Ovary (tissue), 7 donors: ENCODE measurements at regions not wholly inside any gene's neighbourhood (a gene's known extent, or its start where the extent isn't known, plus 50 kb on each side); places are given as distances from the start of the nearest gene placed in this dataset.

Experiments used
- DNase-seq, 5 donors: peaks; one replicate each; pipeline ENCODE4 v3.0.0-alpha.2; 2019 to 2020
- H3K27ac ChIP-seq, 2 donors: fragments of 200-600 bp; one replicate each; pipeline versions ENCODE4 v1.5.1 to v1.8.0; 2019 to 2022
- H3K27me3 ChIP-seq: fragments of 200-600 bp; one replicate; pipeline ENCODE4 v1.8.0; 2022
- H3K36me3 ChIP-seq: fragments of 200-600 bp; sonication (generic); one replicate; pipeline ENCODE4 v1.5.1; 2019
- H3K4me1 ChIP-seq: one replicate; pipeline ENCODE4 v1.8.1; 2013; ENCODE audit warnings: mild to moderate bottlenecking, moderate library complexity; ENCODE audit not compliant: insufficient read depth
- H3K4me3 ChIP-seq: fragments of 200-600 bp; sonication (generic); one replicate; pipeline ENCODE4 v1.5.1; 2017
- H3K9me3 ChIP-seq, 2 donors: fragments of 200-600 bp in 1 of 2; sonication (generic) in 1 of 2; one replicate each; pipeline versions ENCODE4 v1.5.1 to v1.8.1; 2013 to 2019; ENCODE audit warnings: mild to moderate bottlenecking in 1 of 2, moderate library complexity in 1 of 2
- EP300 ChIP-seq: sonication (generic); formaldehyde crosslinking; IDR thresholded peaks from one replicate; pipeline ENCODE4 v1.6.1; 2017; ENCODE audit warnings: antibody characterized with exemption
- POLR2A ChIP-seq: fragments of 450-650 bp; IDR thresholded peaks from one replicate; pipeline ENCODE4 v1.6.1; 2017; ENCODE audit warnings: antibody characterized with exemption, mild to moderate bottlenecking, moderate library complexity
- WGBS, 3 donors: extraction: QIAGEN DNeasy Blood & Tissue Kit in 1 of 3; methylation state at CpG; one replicate each; pipeline versions ENCODE4 v1.1.5 to v1.1.7; 2013 to 2017; 5-methylcytosine and 5-hydroxymethylcytosine counted together
- intact Hi-C, 4 donors: fragments of 100-400 bp; cut with DNase I; formaldehyde crosslinking; loops; one replicate each; pipeline versions ENCODE4 v1.11.0 to v1.15.1; 2022 to 2023
- TF ChIP-seq, protein P1 (sequence below), 3 donors: fragments of 450-650 bp in 2 of 3; fragments of 200-600 bp in 1 of 3; IDR thresholded peaks; one replicate each; pipeline versions ENCODE4 v1.5.1 to v1.8.0; 2016 to 2022; ENCODE audit warnings: antibody characterized with exemption in 3 of 3, mild to moderate bottlenecking in 1 of 3
- donor health status: DM: no; HTN: no; CAD: no; lungs with moderate emphysema.
- donor health status: DM: no; HTN: no; CAD: no.
- donor health status: Bipolar disorder and iron deficiency.
- donor health status: DM: no; HTN: no; CAD: no.
- donor health status: DM: yes; HTN: yes; CAD: no.

DNA sequence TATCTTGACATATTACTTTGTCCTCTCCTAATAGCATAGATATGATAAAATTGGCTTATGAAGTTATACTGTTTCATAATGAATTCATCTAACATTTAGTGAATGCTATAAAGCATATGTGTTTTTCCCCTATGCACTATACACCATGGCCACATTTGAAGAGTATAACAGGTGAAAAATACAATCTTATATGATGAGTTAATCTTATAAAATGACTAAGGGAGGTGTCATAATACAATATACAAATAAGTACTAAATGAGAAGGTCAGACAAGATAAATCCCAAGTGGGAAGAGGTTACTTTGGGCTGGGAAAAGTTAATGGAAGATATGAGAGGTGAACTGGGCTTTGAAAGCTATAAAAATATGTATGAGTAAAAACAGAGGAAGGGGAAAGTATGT is 174.4 kb downstream of the PCSK1 start:
- TF ChIP-seq POLR2A (no peak), EP300 (no peak)
- TF ChIP-seq, protein P1, sequence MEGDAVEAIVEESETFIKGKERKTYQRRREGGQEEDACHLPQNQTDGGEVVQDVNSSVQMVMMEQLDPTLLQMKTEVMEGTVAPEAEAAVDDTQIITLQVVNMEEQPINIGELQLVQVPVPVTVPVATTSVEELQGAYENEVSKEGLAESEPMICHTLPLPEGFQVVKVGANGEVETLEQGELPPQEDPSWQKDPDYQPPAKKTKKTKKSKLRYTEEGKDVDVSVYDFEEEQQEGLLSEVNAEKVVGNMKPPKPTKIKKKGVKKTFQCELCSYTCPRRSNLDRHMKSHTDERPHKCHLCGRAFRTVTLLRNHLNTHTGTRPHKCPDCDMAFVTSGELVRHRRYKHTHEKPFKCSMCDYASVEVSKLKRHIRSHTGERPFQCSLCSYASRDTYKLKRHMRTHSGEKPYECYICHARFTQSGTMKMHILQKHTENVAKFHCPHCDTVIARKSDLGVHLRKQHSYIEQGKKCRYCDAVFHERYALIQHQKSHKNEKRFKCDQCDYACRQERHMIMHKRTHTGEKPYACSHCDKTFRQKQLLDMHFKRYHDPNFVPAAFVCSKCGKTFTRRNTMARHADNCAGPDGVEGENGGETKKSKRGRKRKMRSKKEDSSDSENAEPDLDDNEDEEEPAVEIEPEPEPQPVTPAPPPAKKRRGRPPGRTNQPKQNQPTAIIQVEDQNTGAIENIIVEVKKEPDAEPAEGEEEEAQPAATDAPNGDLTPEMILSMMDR (IDR thresholded peaks at IDR 0.05): no peak
- H3K9me3 ChIP-seq: no peaks in the 10 kb centered on the region
- H3K4me1 ChIP-seq: no peaks in the 10 kb centered on the region
- H3K27ac ChIP-seq: no peak overlapping the region
- H3K4me3 ChIP-seq: no peak overlapping the region
- intact Hi-C loops: no loop called here
- no peak for DNase-seq
- H3K27me3 ChIP-seq: no peaks in the 10 kb centered on the region
- H3K36me3 ChIP-seq: no peaks in the 10 kb centered on the region

DNA sequence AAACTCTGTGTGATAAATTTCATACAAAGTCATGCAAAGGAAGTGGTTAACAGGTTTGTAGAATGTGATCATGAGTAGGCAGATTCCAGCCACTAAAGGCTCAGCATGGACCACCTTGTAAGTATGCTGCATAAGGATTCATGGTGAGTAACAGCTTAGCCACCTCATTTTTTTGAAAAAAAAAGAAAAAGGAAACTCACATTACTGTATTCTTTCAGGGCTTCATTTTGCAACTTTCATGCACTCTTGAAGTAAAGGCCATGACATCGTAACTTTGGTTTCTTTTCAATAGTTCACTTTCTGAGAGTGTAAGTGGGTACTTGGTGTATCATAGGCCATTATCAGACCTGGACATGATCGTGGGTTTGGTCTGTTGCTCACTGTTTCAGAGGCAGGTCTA is 175.1 kb downstream of the PCSK1 start:
- H3K27ac ChIP-seq: no peak overlapping the region
- TF ChIP-seq, protein P1 (IDR thresholded peaks at IDR 0.05): no peak
- no peak for TF ChIP-seq POLR2A
- TF ChIP-seq EP300: no peak
- no peak for DNase-seq
- 92 to 95% (median 94%) methylated on average over 2 of the region's 2 CpGs for WGBS, 3 donors
- no peak overlapping the region for H3K4me3 ChIP-seq
- H3K27me3 ChIP-seq: no peaks in the 10 kb centered on the region
- H3K36me3 ChIP-seq: no peaks in the 10 kb centered on the region
- intact Hi-C loops: no loop called here
- no peaks in the 10 kb centered on the region for H3K4me1 ChIP-seq
- no peaks in the 10 kb centered on the region for H3K9me3 ChIP-seq

DNA sequence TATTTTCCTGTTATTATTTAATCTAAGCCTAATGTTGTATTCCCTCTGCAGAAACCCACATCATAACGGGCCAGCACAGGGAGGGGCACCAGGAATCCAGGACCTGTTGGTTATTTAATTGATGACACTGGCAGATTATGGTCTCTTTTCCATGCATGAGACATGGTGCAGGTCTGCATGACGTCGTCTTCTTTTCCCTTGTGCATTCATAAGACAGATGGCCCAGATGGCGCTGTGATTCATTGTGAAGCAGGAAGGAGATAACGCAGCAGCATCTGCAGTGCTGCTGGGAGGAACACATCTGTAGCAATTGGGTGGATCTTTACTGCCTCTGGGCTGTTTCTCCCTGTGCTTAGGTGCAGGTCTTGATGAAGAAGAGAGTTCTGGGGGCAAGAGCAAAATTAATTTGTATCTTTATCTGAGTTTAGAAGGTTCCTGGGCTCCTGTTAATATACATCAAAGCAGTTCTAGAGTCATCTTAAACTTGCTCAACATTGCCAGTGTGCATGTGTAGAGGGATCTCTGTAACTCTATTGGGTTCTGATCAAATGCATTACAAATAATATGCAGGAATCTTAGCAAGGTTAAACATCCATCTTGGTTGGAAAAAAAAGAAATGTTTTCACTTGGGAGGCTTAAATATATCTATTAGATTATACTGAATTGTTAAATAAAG is 176.1 kb downstream of the PCSK1 start:
- H3K4me3 ChIP-seq: no peak overlapping the region
- no peak overlapping the region for H3K27ac ChIP-seq
- no peak for DNase-seq
- H3K9me3 ChIP-seq: no peaks in the 10 kb centered on the region
- no peaks in the 10 kb centered on the region for H3K36me3 ChIP-seq
- no peaks in the 10 kb centered on the region for H3K27me3 ChIP-seq
- WGBS, 3 donors: 57 to 76% (median 69%) methylated on average over 5 of the region's 5 CpGs
- H3K4me1 ChIP-seq: no peaks in the 10 kb centered on the region
- intact Hi-C loops: no loop called here
- TF ChIP-seq POLR2A (no peak), EP300 (no peak)
- TF ChIP-seq, protein P1 (IDR thresholded peaks at IDR 0.05): no peak

DNA sequence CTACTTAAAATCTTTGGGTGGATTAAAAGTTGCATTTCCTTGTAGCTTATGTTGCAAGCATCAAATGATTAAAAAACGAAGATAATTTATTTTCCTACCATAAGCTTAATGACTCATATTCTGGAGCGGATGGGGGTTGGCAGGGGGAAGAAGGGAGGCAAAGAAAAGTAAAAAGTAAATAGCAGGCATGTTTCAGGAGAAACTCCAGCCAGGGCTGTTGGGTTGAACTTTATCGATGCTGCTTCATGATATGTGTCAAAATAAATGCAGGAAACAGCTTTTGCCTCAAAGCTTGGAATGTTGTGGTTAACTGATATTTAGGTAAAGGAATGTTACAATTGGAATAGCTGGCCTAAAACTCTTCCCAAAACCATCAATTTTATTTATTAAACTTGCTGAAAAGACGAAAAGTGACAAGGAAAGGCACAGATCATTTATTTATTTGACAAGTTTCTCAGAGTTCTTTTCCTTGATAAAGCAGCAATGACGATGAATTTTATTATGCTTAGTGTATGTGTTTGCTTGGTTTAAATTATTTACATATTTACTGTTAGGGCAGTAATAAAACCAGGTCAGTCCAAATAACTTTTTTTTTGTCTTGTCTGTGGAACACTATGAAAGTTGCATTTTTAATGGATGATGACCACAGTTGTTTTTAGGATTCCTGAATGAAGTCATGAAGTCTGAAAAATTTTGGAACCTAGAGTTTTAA is 177.9 kb downstream of the PCSK1 start:
- TF ChIP-seq, protein P1 (IDR thresholded peaks at IDR 0.05): no peak
- H3K9me3 ChIP-seq: no peaks in the 10 kb centered on the region
- H3K27ac ChIP-seq: no peak overlapping the region
- no peak overlapping the region for H3K4me3 ChIP-seq
- H3K4me1 ChIP-seq: no peaks in the 10 kb centered on the region
- no peaks in the 10 kb centered on the region for H3K36me3 ChIP-seq
- no peaks in the 10 kb centered on the region for H3K27me3 ChIP-seq
- 7 to 8% (median 8%) methylated on average over 5 of the region's 5 CpGs for WGBS, 3 donors
- no peak for DNase-seq
- intact Hi-C loops: no loop called here
